ENCODE measurements at regions not wholly inside any gene's neighbourhood (a gene's known extent, or its start where the extent isn't known, plus 50 kb on each side); places are given as distances from the start of the nearest gene placed in this dataset.
"Not testable (repeated sequence)": the region's sequence is repeated elsewhere in the genome, so short reads cannot be mapped to it uniquely, and the experiment has no call there.

DNA sequence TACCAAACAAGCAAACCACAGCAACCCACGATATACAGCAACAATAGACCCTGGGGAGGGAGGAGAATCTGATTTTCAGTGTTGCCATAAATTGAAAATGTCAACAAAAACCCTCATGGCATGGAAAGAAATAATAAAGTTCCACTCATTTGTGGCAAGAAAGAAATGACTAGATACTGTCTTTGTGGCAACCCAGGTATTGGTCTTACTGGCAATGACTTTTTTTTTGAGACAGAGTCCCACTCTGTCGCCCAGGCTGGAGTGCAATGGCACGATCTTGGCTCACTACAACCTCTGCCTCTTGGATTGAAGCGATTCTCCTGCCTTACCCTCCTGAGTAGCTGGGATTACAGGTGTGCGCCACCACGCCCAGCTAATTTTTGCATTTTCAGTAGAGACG lies 204.0 kb downstream of the NPIPA7 start:
- TF ChIP-seq, protein P1, sequence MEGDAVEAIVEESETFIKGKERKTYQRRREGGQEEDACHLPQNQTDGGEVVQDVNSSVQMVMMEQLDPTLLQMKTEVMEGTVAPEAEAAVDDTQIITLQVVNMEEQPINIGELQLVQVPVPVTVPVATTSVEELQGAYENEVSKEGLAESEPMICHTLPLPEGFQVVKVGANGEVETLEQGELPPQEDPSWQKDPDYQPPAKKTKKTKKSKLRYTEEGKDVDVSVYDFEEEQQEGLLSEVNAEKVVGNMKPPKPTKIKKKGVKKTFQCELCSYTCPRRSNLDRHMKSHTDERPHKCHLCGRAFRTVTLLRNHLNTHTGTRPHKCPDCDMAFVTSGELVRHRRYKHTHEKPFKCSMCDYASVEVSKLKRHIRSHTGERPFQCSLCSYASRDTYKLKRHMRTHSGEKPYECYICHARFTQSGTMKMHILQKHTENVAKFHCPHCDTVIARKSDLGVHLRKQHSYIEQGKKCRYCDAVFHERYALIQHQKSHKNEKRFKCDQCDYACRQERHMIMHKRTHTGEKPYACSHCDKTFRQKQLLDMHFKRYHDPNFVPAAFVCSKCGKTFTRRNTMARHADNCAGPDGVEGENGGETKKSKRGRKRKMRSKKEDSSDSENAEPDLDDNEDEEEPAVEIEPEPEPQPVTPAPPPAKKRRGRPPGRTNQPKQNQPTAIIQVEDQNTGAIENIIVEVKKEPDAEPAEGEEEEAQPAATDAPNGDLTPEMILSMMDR (IDR thresholded peaks at IDR 0.05), result not testable (repeated sequence)
- TF ChIP-seq ZFX (IDR thresholded peaks at IDR 0.05; ENCODE audit: borderline replicate concordance), result not testable (repeated sequence)
